ENCODE measurements at regions not wholly inside any gene's neighbourhood (a gene's known extent, or its start where the extent isn't known, plus 50 kb on each side); places are given as distances from the start of the nearest gene placed in this dataset.

DNA sequence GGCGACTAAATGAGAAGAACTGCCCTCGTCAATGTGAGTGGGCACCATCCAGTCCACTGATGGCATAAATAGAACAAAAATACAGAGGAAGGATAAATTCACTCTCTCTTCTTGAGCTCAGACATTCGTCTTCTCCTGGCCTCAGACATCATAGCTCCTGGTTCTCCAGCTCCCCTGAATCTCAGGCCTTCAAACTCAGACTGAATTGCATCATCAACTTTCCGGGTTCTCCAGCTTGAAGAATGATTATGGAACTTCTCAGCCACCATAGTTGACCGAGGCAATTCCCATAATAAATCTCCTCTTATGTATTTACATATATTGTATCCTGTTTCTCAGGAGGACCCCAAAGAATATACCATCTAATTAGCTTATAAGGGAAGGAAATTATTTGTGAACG, 55.0 kb upstream of the FNDC3A start:
- Mint-ChIP-seq H3K4me1 (ENCODE audit: low read depth) (no peaks in the 10 kb centered on the region), H3K36me3 (ENCODE audit: low read depth) (no peaks in the 10 kb centered on the region)
- CTCF ChIA-PET, result no interaction called here

DNA sequence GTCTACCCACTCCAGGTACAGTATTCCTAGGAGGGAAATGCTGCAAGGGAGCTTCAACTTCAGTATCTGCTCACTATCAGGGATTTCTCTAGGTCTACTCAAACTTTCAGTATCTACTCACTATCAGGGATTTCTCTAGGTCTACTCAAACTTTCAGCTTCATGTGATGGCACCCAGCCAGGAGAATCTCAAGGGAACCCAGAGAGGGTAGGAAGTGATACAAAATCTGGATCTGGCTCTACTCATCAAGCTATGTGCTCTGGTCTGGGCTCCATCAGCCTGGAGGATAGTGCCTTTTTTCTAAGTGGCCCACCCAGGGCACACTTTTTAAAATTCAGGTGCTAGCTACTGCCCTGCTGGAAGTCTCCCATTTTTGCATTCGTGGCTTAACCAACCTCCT, 52.3 kb upstream of the FNDC3A start:
- H3K27ac ChIP-seq (ENCODE audit: low read depth in 1 of 2, low read length in 2 of 2), result no peak overlapping the region
- TF ChIP-seq, protein P1, sequence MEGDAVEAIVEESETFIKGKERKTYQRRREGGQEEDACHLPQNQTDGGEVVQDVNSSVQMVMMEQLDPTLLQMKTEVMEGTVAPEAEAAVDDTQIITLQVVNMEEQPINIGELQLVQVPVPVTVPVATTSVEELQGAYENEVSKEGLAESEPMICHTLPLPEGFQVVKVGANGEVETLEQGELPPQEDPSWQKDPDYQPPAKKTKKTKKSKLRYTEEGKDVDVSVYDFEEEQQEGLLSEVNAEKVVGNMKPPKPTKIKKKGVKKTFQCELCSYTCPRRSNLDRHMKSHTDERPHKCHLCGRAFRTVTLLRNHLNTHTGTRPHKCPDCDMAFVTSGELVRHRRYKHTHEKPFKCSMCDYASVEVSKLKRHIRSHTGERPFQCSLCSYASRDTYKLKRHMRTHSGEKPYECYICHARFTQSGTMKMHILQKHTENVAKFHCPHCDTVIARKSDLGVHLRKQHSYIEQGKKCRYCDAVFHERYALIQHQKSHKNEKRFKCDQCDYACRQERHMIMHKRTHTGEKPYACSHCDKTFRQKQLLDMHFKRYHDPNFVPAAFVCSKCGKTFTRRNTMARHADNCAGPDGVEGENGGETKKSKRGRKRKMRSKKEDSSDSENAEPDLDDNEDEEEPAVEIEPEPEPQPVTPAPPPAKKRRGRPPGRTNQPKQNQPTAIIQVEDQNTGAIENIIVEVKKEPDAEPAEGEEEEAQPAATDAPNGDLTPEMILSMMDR (IDR thresholded peaks at IDR 0.05), result no peak
- DNase-seq (no peak), ATAC-seq (ENCODE audit: poor library complexity) (no peak)
- H3K36me3 ChIP-seq (ENCODE audit: insufficient read depth, low read length), result no peaks in the 10 kb centered on the region
- H3K4me1 ChIP-seq (ENCODE audit: insufficient read depth, low read length), result no peaks in the 10 kb centered on the region
- intact Hi-C loops (cut with DNase I, micrococcal nuclease), result no loop called here
- H3K27ac Mint-ChIP-seq, result no peak overlapping the region
- peaks cover 2% of the 10 kb centered on the region for H3K9me3 Mint-ChIP-seq
- no peaks in the 10 kb centered on the region for H3K27me3 Mint-ChIP-seq
- H3K36me3 Mint-ChIP-seq (ENCODE audit: low read depth), result no peaks in the 10 kb centered on the region
- no peak overlapping the region for H3K4me3 Mint-ChIP-seq
- ChIA-PET CTCF (interaction anchor here (0.7 kb wide), 1 partner anchor 1221 kb away, joined by 4 read pairs; no protein-coding TSS in a partner anchor), POLR2A (no interaction called here)
- H3K9me3 ChIP-seq (ENCODE audit: control insufficient read depth in 1 of 2, insufficient read depth in 1 of 2, low read length in 2 of 2), result no peaks in the 10 kb centered on the region
- H3K27me3 ChIP-seq (ENCODE audit: control insufficient read depth in 1 of 2, insufficient read depth in 2 of 2, low read length in 2 of 2), result no peaks in the 10 kb centered on the region
- no peak overlapping the region for H3K4me3 ChIP-seq (ENCODE audit: low read length)
- no peaks in the 10 kb centered on the region for H3K4me1 Mint-ChIP-seq (ENCODE audit: low read depth)

More for the DNA sequence above, 55.0 kb upstream of the FNDC3A start:
- DNase-seq (no peak), ATAC-seq (ENCODE audit: poor library complexity) (no peak)
- Histone ChIP-seq H3K4me1 (ENCODE audit: insufficient read depth, low read length) (no peaks in the 10 kb centered on the region), H3K27ac (ENCODE audit: low read depth in 1 of 2, low read length in 2 of 2) (no peak overlapping the region), H3K27me3 (ENCODE audit: control insufficient read depth in 1 of 2, insufficient read depth in 2 of 2, low read length in 2 of 2) (no peaks in the 10 kb centered on the region), H3K4me3 (ENCODE audit: low read length) (no peak overlapping the region), H3K36me3 (ENCODE audit: insufficient read depth, low read length) (no peaks in the 10 kb centered on the region), H3K9me3 (ENCODE audit: control insufficient read depth in 1 of 2, insufficient read depth in 1 of 2, low read length in 2 of 2) (no peaks in the 10 kb centered on the region)
- TF ChIP-seq, protein P1 (IDR thresholded peaks at IDR 0.05), result no peak
- POLR2A ChIA-PET, result interaction anchor here (0.7 kb wide), 1 partner anchor 87 kb away, joined by 3 read pairs; no protein-coding TSS in a partner anchor
- intact Hi-C loops (cut with DNase I, micrococcal nuclease), result no loop called here
- H3K9me3 Mint-ChIP-seq, result peaks cover 2% of the 10 kb centered on the region
- no peak overlapping the region for H3K27ac Mint-ChIP-seq
- H3K27me3 Mint-ChIP-seq, result peaks cover 2% of the 10 kb centered on the region
- H3K4me3 Mint-ChIP-seq, result no peak overlapping the region

- ATAC-seq (ENCODE audit: poor library complexity) (no peak), DNase-seq (no peak)
- Mint-ChIP-seq H3K27ac (no peak overlapping the region), H3K27me3 (no peaks in the 10 kb centered on the region), H3K4me3 (no peak overlapping the region), H3K36me3 (ENCODE audit: low read depth) (no peaks in the 10 kb centered on the region), H3K4me1 (ENCODE audit: low read depth) (no peaks in the 10 kb centered on the region), H3K9me3 (no peaks in the 10 kb centered on the region)
- Histone ChIP-seq H3K4me1 (ENCODE audit: insufficient read depth, low read length) (no peaks in the 10 kb centered on the region), H3K36me3 (ENCODE audit: insufficient read depth, low read length) (no peaks in the 10 kb centered on the region), H3K27ac (ENCODE audit: low read depth in 1 of 2, low read length in 2 of 2) (no peak overlapping the region), H3K9me3 (ENCODE audit: control insufficient read depth in 1 of 2, insufficient read depth in 1 of 2, low read length in 2 of 2) (no peaks in the 10 kb centered on the region), H3K27me3 (ENCODE audit: control insufficient read depth in 1 of 2, insufficient read depth in 2 of 2, low read length in 2 of 2) (no peaks in the 10 kb centered on the region), H3K4me3 (ENCODE audit: low read length) (no peak overlapping the region)
- ChIA-PET POLR2A (no interaction called here), CTCF (no interaction called here)
- TF ChIP-seq, protein P1 (IDR thresholded peaks at IDR 0.05), result no peak
- intact Hi-C loops (cut with DNase I, micrococcal nuclease), result no loop called here
These were observed 50.7 kb upstream of the FNDC3A start for GRCh38 chr13:48925001-48925400.

Data from CD4-positive, alpha-beta T cell (primary cell).